ENCODE measurements at regions not wholly inside any gene's neighbourhood (a gene's known extent, or its start where the extent isn't known, plus 50 kb on each side); places are given as distances from the start of the nearest gene placed in this dataset.

GRCh38 chrX:112979879-112980278 is 139.2 kb upstream of the AMOT start:
- no peak overlapping the region for H2BK120ac ChIP-seq (ENCODE audit: low read depth, low read length)
- H3K79me1 ChIP-seq (ENCODE audit: low read depth, low read length) = no peaks in the 10 kb centered on the region
- no peak overlapping the region for H4K8ac ChIP-seq (ENCODE audit: low read depth, low read length)
- H3K4me3 ChIP-seq (ENCODE audit: low read length in 2 of 2) = no peak overlapping the region
- no peak overlapping the region for H3K4ac ChIP-seq (ENCODE audit: low read length)
- no peak overlapping the region for H2BK12ac ChIP-seq (ENCODE audit: low read length)
- no peaks in the 10 kb centered on the region for H3K9me3 ChIP-seq (replicated peaks in 1 of 2; ENCODE audit: control insufficient read depth in 2 of 2, insufficient read depth in 1 of 2, low read depth in 1 of 2, low read length in 2 of 2)
- DNase-seq (ENCODE audit: low spot score) = no peak
- no CpG with 5 or more reads among the region's 1 CpG for WGBS, 2 donors (ENCODE audit: extremely low coverage in 2 of 2, insufficient read length in 2 of 2, insufficient replicate concordance in 1 of 2)
- H2BK5ac ChIP-seq (ENCODE audit: low read length) = no peak overlapping the region
- no peaks in the 10 kb centered on the region for H3K36me3 ChIP-seq (replicated peaks in 1 of 2; ENCODE audit: control insufficient read depth in 2 of 2, insufficient read depth in 2 of 2, low read length in 2 of 2)
- H2AK5ac ChIP-seq (ENCODE audit: low read depth, low read length) = no peak overlapping the region
- no peak overlapping the region for H3K27ac ChIP-seq (replicated peaks; ENCODE audit: low read length)
- no peaks in the 10 kb centered on the region for H3K4me1 ChIP-seq (ENCODE audit: control insufficient read depth in 2 of 2, insufficient read depth in 1 of 2, low read depth in 1 of 2, low read length in 2 of 2)
- H3K4me2 ChIP-seq (ENCODE audit: insufficient read depth, low read length, poor library complexity, severe bottlenecking) = no peak overlapping the region
- no peak overlapping the region for H3K9ac ChIP-seq (ENCODE audit: low read depth, low read length, poor library complexity)
- H3K14ac ChIP-seq (ENCODE audit: low read length) = no peak overlapping the region
- H3K23ac ChIP-seq (ENCODE audit: low read depth, low read length, poor library complexity) = no peak overlapping the region
- H4K91ac ChIP-seq (ENCODE audit: low read depth, low read length, poor library complexity) = no peak overlapping the region
- no peaks in the 10 kb centered on the region for H3K27me3 ChIP-seq (ENCODE audit: control insufficient read depth in 3 of 3, insufficient read depth in 3 of 3, low read depth in 1 of 3, low read length in 3 of 3)
- no peak overlapping the region for H2BK15ac ChIP-seq (ENCODE audit: low read length)
- no peak overlapping the region for H3K18ac ChIP-seq (ENCODE audit: low read length)
- no peak overlapping the region for H2AFZ ChIP-seq (ENCODE audit: low read length)

- no peak overlapping the region for H4K91ac ChIP-seq (ENCODE audit: low read depth, low read length, poor library complexity)
- no peak overlapping the region for H3K27ac ChIP-seq (replicated peaks; ENCODE audit: low read length)
- H3K36me3 ChIP-seq (replicated peaks in 1 of 2; ENCODE audit: control insufficient read depth in 2 of 2, insufficient read depth in 2 of 2, low read length in 2 of 2) = no peaks in the 10 kb centered on the region
- H3K4me2 ChIP-seq (ENCODE audit: insufficient read depth, low read length, poor library complexity, severe bottlenecking) = no peak overlapping the region
- no peaks in the 10 kb centered on the region for H3K27me3 ChIP-seq (ENCODE audit: control insufficient read depth in 3 of 3, insufficient read depth in 3 of 3, low read depth in 1 of 3, low read length in 3 of 3)
- no peak overlapping the region for H3K14ac ChIP-seq (ENCODE audit: low read length)
- no peaks in the 10 kb centered on the region for H3K9me3 ChIP-seq (replicated peaks in 1 of 2; ENCODE audit: control insufficient read depth in 2 of 2, insufficient read depth in 1 of 2, low read depth in 1 of 2, low read length in 2 of 2)
- H2BK15ac ChIP-seq (ENCODE audit: low read length) = no peak overlapping the region
- H3K4me3 ChIP-seq (ENCODE audit: low read length in 2 of 2) = no peak overlapping the region
- no peak overlapping the region for H3K23ac ChIP-seq (ENCODE audit: low read depth, low read length, poor library complexity)
- H2BK120ac ChIP-seq (ENCODE audit: low read depth, low read length) = no peak overlapping the region
- no peak overlapping the region for H2BK5ac ChIP-seq (ENCODE audit: low read length)
- H3K18ac ChIP-seq (ENCODE audit: low read length) = no peak overlapping the region
- no peak overlapping the region for H2AK5ac ChIP-seq (ENCODE audit: low read depth, low read length)
- no peaks in the 10 kb centered on the region for H3K79me1 ChIP-seq (ENCODE audit: low read depth, low read length)
- no peak overlapping the region for H2AFZ ChIP-seq (ENCODE audit: low read length)
- no peak overlapping the region for H4K8ac ChIP-seq (ENCODE audit: low read depth, low read length)
- H3K4ac ChIP-seq (ENCODE audit: low read length) = no peak overlapping the region
- H2BK12ac ChIP-seq (ENCODE audit: low read length) = no peak overlapping the region
- no peak for DNase-seq (ENCODE audit: low spot score)
- no peak overlapping the region for H3K9ac ChIP-seq (ENCODE audit: low read depth, low read length, poor library complexity)
- H3K4me1 ChIP-seq (ENCODE audit: control insufficient read depth in 2 of 2, insufficient read depth in 1 of 2, low read depth in 1 of 2, low read length in 2 of 2) = no peaks in the 10 kb centered on the region
- no CpG with 5 or more reads among the region's 2 CpGs for WGBS, 2 donors (ENCODE audit: extremely low coverage in 2 of 2, insufficient read length in 2 of 2, insufficient replicate concordance in 1 of 2)
These were observed 127.9 kb upstream of the AMOT start for GRCh38 chrX:112968351-112969133.

GRCh38 chrX:112967903-112968302 is 127.3 kb upstream of the AMOT start:
- no peak overlapping the region for H3K4me3 ChIP-seq (ENCODE audit: low read length in 2 of 2)
- no CpG with 5 or more reads among the region's 4 CpGs for WGBS, 2 donors (ENCODE audit: extremely low coverage in 2 of 2, insufficient read length in 2 of 2, insufficient replicate concordance in 1 of 2)
- no peaks in the 10 kb centered on the region for H3K27me3 ChIP-seq (ENCODE audit: control insufficient read depth in 3 of 3, insufficient read depth in 3 of 3, low read depth in 1 of 3, low read length in 3 of 3)
- H2BK5ac ChIP-seq (ENCODE audit: low read length) = no peak overlapping the region
- no peak overlapping the region for H3K18ac ChIP-seq (ENCODE audit: low read length)
- no peak overlapping the region for H2BK12ac ChIP-seq (ENCODE audit: low read length)
- no peak overlapping the region for H3K27ac ChIP-seq (replicated peaks; ENCODE audit: low read length)
- H3K23ac ChIP-seq (ENCODE audit: low read depth, low read length, poor library complexity) = no peak overlapping the region
- no peak overlapping the region for H3K14ac ChIP-seq (ENCODE audit: low read length)
- H2AFZ ChIP-seq (ENCODE audit: low read length) = no peak overlapping the region
- H3K36me3 ChIP-seq (replicated peaks in 1 of 2; ENCODE audit: control insufficient read depth in 2 of 2, insufficient read depth in 2 of 2, low read length in 2 of 2) = no peaks in the 10 kb centered on the region
- H4K91ac ChIP-seq (ENCODE audit: low read depth, low read length, poor library complexity) = no peak overlapping the region
- no peak overlapping the region for H2BK15ac ChIP-seq (ENCODE audit: low read length)
- no peaks in the 10 kb centered on the region for H3K4me1 ChIP-seq (ENCODE audit: control insufficient read depth in 2 of 2, insufficient read depth in 1 of 2, low read depth in 1 of 2, low read length in 2 of 2)
- DNase-seq (ENCODE audit: low spot score) = no peak
- H3K4me2 ChIP-seq (ENCODE audit: insufficient read depth, low read length, poor library complexity, severe bottlenecking) = no peak overlapping the region
- no peaks in the 10 kb centered on the region for H3K79me1 ChIP-seq (ENCODE audit: low read depth, low read length)
- H3K9me3 ChIP-seq (replicated peaks in 1 of 2; ENCODE audit: control insufficient read depth in 2 of 2, insufficient read depth in 1 of 2, low read depth in 1 of 2, low read length in 2 of 2) = no peaks in the 10 kb centered on the region
- H3K9ac ChIP-seq (ENCODE audit: low read depth, low read length, poor library complexity) = no peak overlapping the region
- no peak overlapping the region for H3K4ac ChIP-seq (ENCODE audit: low read length)
- H2AK5ac ChIP-seq (ENCODE audit: low read depth, low read length) = no peak overlapping the region
- H2BK120ac ChIP-seq (ENCODE audit: low read depth, low read length) = no peak overlapping the region
- H4K8ac ChIP-seq (ENCODE audit: low read depth, low read length) = no peak overlapping the region

GRCh38 chrX:112967341-112967740 is 126.7 kb upstream of the AMOT start:
- DNase-seq (ENCODE audit: low spot score) = no peak
- no peaks in the 10 kb centered on the region for H3K27me3 ChIP-seq (ENCODE audit: control insufficient read depth in 3 of 3, insufficient read depth in 3 of 3, low read depth in 1 of 3, low read length in 3 of 3)
- no peak overlapping the region for H3K4me3 ChIP-seq (ENCODE audit: low read length in 2 of 2)
- no peak overlapping the region for H2BK15ac ChIP-seq (ENCODE audit: low read length)
- H2AK5ac ChIP-seq (ENCODE audit: low read depth, low read length) = no peak overlapping the region
- no peaks in the 10 kb centered on the region for H3K4me1 ChIP-seq (ENCODE audit: control insufficient read depth in 2 of 2, insufficient read depth in 1 of 2, low read depth in 1 of 2, low read length in 2 of 2)
- H3K79me1 ChIP-seq (ENCODE audit: low read depth, low read length) = no peaks in the 10 kb centered on the region
- no peaks in the 10 kb centered on the region for H3K36me3 ChIP-seq (replicated peaks in 1 of 2; ENCODE audit: control insufficient read depth in 2 of 2, insufficient read depth in 2 of 2, low read length in 2 of 2)
- no peaks in the 10 kb centered on the region for H3K9me3 ChIP-seq (replicated peaks in 1 of 2; ENCODE audit: control insufficient read depth in 2 of 2, insufficient read depth in 1 of 2, low read depth in 1 of 2, low read length in 2 of 2)
- no peak overlapping the region for H3K14ac ChIP-seq (ENCODE audit: low read length)
- no peak overlapping the region for H3K4me2 ChIP-seq (ENCODE audit: insufficient read depth, low read length, poor library complexity, severe bottlenecking)
- H4K8ac ChIP-seq (ENCODE audit: low read depth, low read length) = no peak overlapping the region
- no CpG with 5 or more reads among the region's 1 CpG for WGBS, 2 donors (ENCODE audit: extremely low coverage in 2 of 2, insufficient read length in 2 of 2, insufficient replicate concordance in 1 of 2)
- no peak overlapping the region for H2BK120ac ChIP-seq (ENCODE audit: low read depth, low read length)
- H2AFZ ChIP-seq (ENCODE audit: low read length) = no peak overlapping the region
- no peak overlapping the region for H3K4ac ChIP-seq (ENCODE audit: low read length)
- no peak overlapping the region for H2BK5ac ChIP-seq (ENCODE audit: low read length)
- H3K27ac ChIP-seq (replicated peaks; ENCODE audit: low read length) = no peak overlapping the region
- H3K9ac ChIP-seq (ENCODE audit: low read depth, low read length, poor library complexity) = no peak overlapping the region
- H4K91ac ChIP-seq (ENCODE audit: low read depth, low read length, poor library complexity) = no peak overlapping the region
- no peak overlapping the region for H3K18ac ChIP-seq (ENCODE audit: low read length)
- H2BK12ac ChIP-seq (ENCODE audit: low read length) = no peak overlapping the region
- H3K23ac ChIP-seq (ENCODE audit: low read depth, low read length, poor library complexity) = no peak overlapping the region

Data from neuronal stem cell (in vitro differentiated cells).